C1 segment of cervical spinal cord (tissue), 14 donors: ENCODE measurements at regions not wholly inside any gene's neighbourhood (a gene's known extent, or its start where the extent isn't known, plus 50 kb on each side); places are given as distances from the start of the nearest gene placed in this dataset.

ENCODE experiments used
- DNase-seq, 14 donors: peaks; one replicate each; lab custom pipeline; 2025; lab: John Stamatoyannopoulos, UW

- DNase-seq, result no peak
These were observed 50.0 kb upstream of the BET1 start for GRCh38 chr7:94054130-94054529.

- DNase-seq, result no peak
These were observed 51.8 kb upstream of the BET1 start for GRCh38 chr7:94055963-94056362.

GRCh38 chr7:94056796-94057207 is 52.6 kb upstream of the BET1 start:
- DNase-seq, result no peak

GRCh38 chr7:94057955-94058354 is 53.8 kb upstream of the BET1 start:
- no peak for DNase-seq

- no peak for DNase-seq
These were observed 55.6 kb upstream of the BET1 start for GRCh38 chr7:94059746-94060145.

GRCh38 chr7:94060752-94061151 is 56.6 kb upstream of the BET1 start:
- DNase-seq, result no peak

- DNase-seq, result no peak
These were observed 57.2 kb upstream of the BET1 start for GRCh38 chr7:94061326-94061725.

GRCh38 chr7:94062372-94062771 is 58.2 kb upstream of the BET1 start:
- no peak for DNase-seq

- DNase-seq, result no peak
These were observed 60.5 kb upstream of the BET1 start for GRCh38 chr7:94064541-94065191.

- DNase-seq, result no peak
These were observed 62.9 kb upstream of the BET1 start for GRCh38 chr7:94067047-94067446.

- DNase-seq, result no peak
These were observed 63.4 kb upstream of the BET1 start for GRCh38 chr7:94067506-94067905.

- no peak for DNase-seq
These were observed 65.1 kb upstream of the BET1 start for GRCh38 chr7:94069162-94069739.

GRCh38 chr7:94080551-94080950 is 76.4 kb upstream of the BET1 start:
- no peak for DNase-seq

- DNase-seq, result no peak
These were observed 78.0 kb upstream of the BET1 start for GRCh38 chr7:94082126-94082525.

GRCh38 chr7:94087664-94088352 is 83.7 kb upstream of the BET1 start:
- DNase-seq, result peak in 2 of 14 donors; percentile 1 to 14

- DNase-seq, result no peak
These were observed 84.4 kb upstream of the BET1 start for GRCh38 chr7:94088560-94088959.

- no peak for DNase-seq
These were observed 85.7 kb upstream of the BET1 start for GRCh38 chr7:94089806-94090205.

GRCh38 chr7:94092980-94093379 is 88.8 kb upstream of the BET1 start:
- no peak for DNase-seq

- no peak for DNase-seq
These were observed 90.1 kb upstream of the BET1 start for GRCh38 chr7:94094298-94094697.

- DNase-seq, result no peak
These were observed 91.3 kb upstream of the BET1 start for GRCh38 chr7:94095316-94096009.

- no peak for DNase-seq
These were observed 95.5 kb upstream of the BET1 start for GRCh38 chr7:94099679-94100078.

- DNase-seq, result no peak
These were observed 96.7 kb upstream of the BET1 start for GRCh38 chr7:94100723-94101345.
